Neuronal stem cell (in vitro differentiated cells): ENCODE measurements at regions not wholly inside any gene's neighbourhood (a gene's known extent, or its start where the extent isn't known, plus 50 kb on each side); places are given as distances from the start of the nearest gene placed in this dataset.
"Not testable (repeated sequence)": the region's sequence is repeated elsewhere in the genome, so short reads cannot be mapped to it uniquely, and the experiment has no call there.

Experiments
- DNase-seq: peaks from one replicate; pipeline ENCODE4 v3.0.0-alpha.2; 2013; ENCODE audit warnings: low spot score
- H2AFZ ChIP-seq: one replicate; pipeline ENCODE4 v1.6.1; 2013; ENCODE audit warnings: mild to moderate bottlenecking, low read length, inconsistent platforms
- H2AK5ac ChIP-seq: 2 replicates; pipeline ENCODE4 v1.6.1; 2013; ENCODE audit warnings: low read depth, mild to moderate bottlenecking, inconsistent platforms, low read length, moderate library complexity, mixed read lengths
- H2BK120ac ChIP-seq: 2 replicates; pipeline ENCODE4 v1.6.1; 2013; ENCODE audit warnings: low read depth, mild to moderate bottlenecking, inconsistent platforms, low read length, moderate library complexity, mixed read lengths
- H2BK12ac ChIP-seq: one replicate; pipeline ENCODE4 v1.6.1; 2013; ENCODE audit warnings: low read length, inconsistent platforms
- H2BK15ac ChIP-seq: 2 replicates; pipeline ENCODE4 v1.6.1; 2013; ENCODE audit warnings: mild to moderate bottlenecking, low read length, inconsistent platforms, mixed read lengths
- H2BK5ac ChIP-seq: one replicate; pipeline ENCODE4 v1.6.1; 2013; ENCODE audit warnings: inconsistent platforms, mild to moderate bottlenecking, low read length, moderate library complexity
- H3K14ac ChIP-seq: one replicate; pipeline ENCODE4 v1.6.1; 2013; ENCODE audit warnings: low read length, inconsistent platforms
- H3K18ac ChIP-seq: 2 replicates; pipeline ENCODE4 v1.6.1; 2013; ENCODE audit warnings: low read length, inconsistent platforms
- H3K23ac ChIP-seq: 2 replicates; pipeline ENCODE4 v1.6.1; 2013; ENCODE audit warnings: low read depth, mild to moderate bottlenecking, mixed read lengths, low read length, inconsistent platforms; ENCODE audit not compliant: poor library complexity
- H3K27ac ChIP-seq: replicated peaks from 3 replicates; pipeline ENCODE4 v1.5.1; 2013; ENCODE audit warnings: low read length, inconsistent platforms
- H3K27me3 ChIP-seq, 3 experiments: 2 replicates each; pipeline ENCODE4 v1.6.1; 2013; ENCODE audit warnings: low read length in 3 of 3, mild to moderate bottlenecking in 2 of 3, inconsistent platforms in 1 of 3, low read depth in 1 of 3, mixed read lengths in 1 of 3, moderate library complexity in 1 of 3; ENCODE audit not compliant: control insufficient read depth in 3 of 3, insufficient read depth in 3 of 3
- H3K36me3 ChIP-seq, 2 donors: replicated peaks in 1 of 2; 2 replicates each; pipeline ENCODE4 v1.6.1; 2013; ENCODE audit warnings: low read length in 2 of 2; ENCODE audit not compliant: control insufficient read depth in 2 of 2, insufficient read depth in 2 of 2
- H3K4ac ChIP-seq: 2 replicates; pipeline ENCODE4 v1.6.1; 2013; ENCODE audit warnings: inconsistent platforms, mild to moderate bottlenecking, low read length, moderate library complexity
- H3K4me1 ChIP-seq, 2 donors: 1 replicate in 1 of 2; 2 replicates in 1 of 2; pipeline ENCODE4 v1.6.1; 2013; ENCODE audit warnings: low read length in 2 of 2, low read depth in 1 of 2; ENCODE audit not compliant: control insufficient read depth in 2 of 2, insufficient read depth in 1 of 2
- H3K4me2 ChIP-seq: one replicate; pipeline ENCODE4 v1.6.1; 2013; ENCODE audit warnings: mild to moderate bottlenecking, low read length, inconsistent platforms; ENCODE audit not compliant: insufficient read depth, poor library complexity, severe bottlenecking
- H3K4me3 ChIP-seq, 2 donors: 2 replicates each; pipeline ENCODE4 v1.5.1; 2013; ENCODE audit warnings: low read length in 2 of 2, mild to moderate bottlenecking in 2 of 2, inconsistent platforms in 1 of 2, moderate library complexity in 1 of 2
- H3K79me1 ChIP-seq: one replicate; pipeline ENCODE4 v1.6.1; 2013; ENCODE audit warnings: low read depth, mild to moderate bottlenecking, inconsistent platforms, low read length, moderate library complexity
- H3K9ac ChIP-seq: one replicate; pipeline ENCODE4 v1.6.1; 2013; ENCODE audit warnings: mild to moderate bottlenecking, low read depth, low read length, inconsistent platforms; ENCODE audit not compliant: poor library complexity
- H3K9me3 ChIP-seq, 2 donors: replicated peaks in 1 of 2; 2 replicates each; pipeline versions ENCODE3 to v1.6.1; 2013; ENCODE audit warnings: low read length in 2 of 2, mild to moderate bottlenecking in 2 of 2, inconsistent platforms in 1 of 2, low read depth in 1 of 2, mixed read lengths in 1 of 2, moderate library complexity in 1 of 2; ENCODE audit not compliant: control insufficient read depth in 2 of 2, insufficient read depth in 1 of 2
- H4K8ac ChIP-seq: one replicate; pipeline ENCODE4 v1.6.1; 2013; ENCODE audit warnings: low read depth, mild to moderate bottlenecking, inconsistent platforms, low read length, moderate library complexity
- H4K91ac ChIP-seq: one replicate; pipeline ENCODE4 v1.6.1; 2013; ENCODE audit warnings: low read length, low read depth, mild to moderate bottlenecking, inconsistent platforms; ENCODE audit not compliant: poor library complexity
- WGBS, 2 donors: extraction: QIAGEN DNeasy Blood & Tissue Kit; methylation state at CpG; one replicate each; pipeline ENCODE4 v1.1.7; 2013; ENCODE audit warnings: missing lambda C conversion rate in 2 of 2, mixed read lengths in 1 of 2; ENCODE audit not compliant: insufficient read length in 2 of 2, insufficient replicate concordance in 1 of 2; ENCODE audit errors: extremely low coverage in 2 of 2; 5-methylcytosine and 5-hydroxymethylcytosine counted together

DNA sequence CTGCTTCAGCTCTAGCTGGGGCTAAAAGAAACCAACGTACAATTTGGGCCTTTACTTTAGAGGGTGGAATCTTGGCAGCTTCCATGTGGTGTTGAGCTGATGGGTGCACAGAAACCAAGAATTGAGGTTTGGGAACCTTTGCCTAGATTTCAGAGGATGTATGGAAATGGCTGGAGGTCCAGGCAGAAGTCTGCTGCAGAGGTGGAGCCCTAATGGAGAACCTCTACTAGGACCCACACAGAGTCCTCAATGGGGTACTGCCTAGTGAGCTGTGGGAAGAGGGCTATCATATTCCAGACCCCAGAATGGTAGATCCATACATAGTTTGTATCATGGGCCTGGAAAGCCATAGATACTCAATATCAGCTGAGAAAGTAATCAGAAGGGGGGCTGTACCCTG, 500.4 kb upstream of the ATP2B1 start:
- WGBS, 2 donors = no CpG with 5 or more reads among the region's 1 CpG
- H3K18ac ChIP-seq = no peak overlapping the region

GRCh38 chr12:90208379-90208778, 499.7 kb upstream of the ATP2B1 start:
- not testable (repeated sequence) for H3K4me1 ChIP-seq, H3K4me2 ChIP-seq, H3K18ac ChIP-seq, H4K91ac ChIP-seq, H3K4ac ChIP-seq, H3K9ac ChIP-seq, H3K27me3 ChIP-seq, H2BK15ac ChIP-seq, H3K27ac ChIP-seq, DNase-seq, H3K14ac ChIP-seq, H3K79me1 ChIP-seq, H3K36me3 ChIP-seq, H3K23ac ChIP-seq, H2AK5ac ChIP-seq, H2AFZ ChIP-seq, H2BK120ac ChIP-seq, H4K8ac ChIP-seq, H2BK12ac ChIP-seq, H2BK5ac ChIP-seq, H3K4me3 ChIP-seq
- H3K9me3 ChIP-seq = peaks cover 2 to 13% of the 10 kb centered on the region in 2 donors

More for the DNA sequence above, 500.4 kb upstream of the ATP2B1 start:
- Histone ChIP-seq H3K23ac (no peak overlapping the region), H2BK5ac (no peak overlapping the region), H2AK5ac (no peak overlapping the region), H3K9me3 (peaks cover 2 to 13% of the 10 kb centered on the region in 2 donors), H3K79me1 (no peaks in the 10 kb centered on the region), H3K4ac (no peak overlapping the region), H3K14ac (no peak overlapping the region), H3K27me3 (no peaks in the 10 kb centered on the region), H2AFZ (no peak overlapping the region), H3K4me3 (no peak overlapping the region), H3K36me3 (no peaks in the 10 kb centered on the region), H4K91ac (no peak overlapping the region), H3K9ac (no peak overlapping the region), H3K4me2 (no peak overlapping the region), H4K8ac (no peak overlapping the region), H2BK15ac (no peak overlapping the region), H2BK12ac (no peak overlapping the region), H3K4me1 (no peaks in the 10 kb centered on the region), H2BK120ac (no peak overlapping the region), H3K27ac (no peak overlapping the region)
- DNase-seq = no peak

- no peak overlapping the region for H3K14ac ChIP-seq
- no peak overlapping the region for H2BK120ac ChIP-seq
- H3K9ac ChIP-seq = no peak overlapping the region
- no peaks in the 10 kb centered on the region for H3K79me1 ChIP-seq
- no peak overlapping the region for H2BK5ac ChIP-seq
- WGBS, 2 donors = no CpG with 5 or more reads among the region's 3 CpGs
- no peak overlapping the region for H2BK12ac ChIP-seq
- no peak overlapping the region for H3K18ac ChIP-seq
- H3K4ac ChIP-seq = no peak overlapping the region
- no peak overlapping the region for H3K27ac ChIP-seq
- H2AFZ ChIP-seq = no peak overlapping the region
- H3K4me3 ChIP-seq = no peak overlapping the region
- H3K4me1 ChIP-seq = no peaks in the 10 kb centered on the region
- H3K23ac ChIP-seq = no peak overlapping the region
- H3K27me3 ChIP-seq = no peaks in the 10 kb centered on the region
- H4K8ac ChIP-seq = no peak overlapping the region
- H3K36me3 ChIP-seq = no peaks in the 10 kb centered on the region
- peaks cover 2 to 13% of the 10 kb centered on the region in 2 donors for H3K9me3 ChIP-seq
- no peak for DNase-seq
- no peak overlapping the region for H3K4me2 ChIP-seq
- H4K91ac ChIP-seq = no peak overlapping the region
- no peak overlapping the region for H2AK5ac ChIP-seq
- H2BK15ac ChIP-seq = no peak overlapping the region
Measured at GRCh38 chr12:90207799-90208198, 499.2 kb upstream of the ATP2B1 start.

- Histone ChIP-seq H3K27ac (no peak overlapping the region), H3K36me3 (no peaks in the 10 kb centered on the region), H2BK15ac (no peak overlapping the region), H3K9ac (no peak overlapping the region), H2AFZ (no peak overlapping the region), H3K4me1 (no peaks in the 10 kb centered on the region), H3K14ac (no peak overlapping the region), H3K23ac (no peak overlapping the region), H2BK5ac (no peak overlapping the region), H2BK120ac (no peak overlapping the region), H4K8ac (no peak overlapping the region), H3K79me1 (no peaks in the 10 kb centered on the region), H3K4ac (no peak overlapping the region), H3K4me2 (no peak overlapping the region), H3K18ac (no peak overlapping the region), H2BK12ac (no peak overlapping the region), H2AK5ac (no peak overlapping the region), H3K27me3 (no peaks in the 10 kb centered on the region), H4K91ac (no peak overlapping the region), H3K4me3 (no peak overlapping the region), H3K9me3 (peaks cover 2 to 13% of the 10 kb centered on the region in 2 donors)
- no CpG with 5 or more reads among the region's 2 CpGs for WGBS, 2 donors
- no peak for DNase-seq
Measured at GRCh38 chr12:90205165-90205564, 496.5 kb upstream of the ATP2B1 start.
